HG02763 (cell line): ENCODE measurements at regions not wholly inside any gene's neighbourhood (a gene's known extent, or its start where the extent isn't known, plus 50 kb on each side); places are given as distances from the start of the nearest gene placed in this dataset.

Experiments used
- ATAC-seq: cut with Tn5 transposase; IDR thresholded peaks from one replicate; pipeline ENCODE4 v1.9.1; 2021; ENCODE audit warnings: mild to moderate bottlenecking, moderate library complexity; ENCODE audit not compliant: unreplicated experiment

- no peak for ATAC-seq
Observed at GRCh38 chr3:116630494-116630893, 79.1 kb upstream of the TUSC7 start.

GRCh38 chr3:116639641-116640040, 69.9 kb upstream of the TUSC7 start:
- ATAC-seq: no peak

- no peak for ATAC-seq
Observed at GRCh38 chr3:116640109-116640508, 69.5 kb upstream of the TUSC7 start.

GRCh38 chr3:116643001-116643400, 66.6 kb upstream of the TUSC7 start:
- no peak for ATAC-seq

- ATAC-seq: no peak
Observed at GRCh38 chr3:116647996-116648395, 61.6 kb upstream of the TUSC7 start.
